ENCODE measurements at regions not wholly inside any gene's neighbourhood (a gene's known extent, or its start where the extent isn't known, plus 50 kb on each side); places are given as distances from the start of the nearest gene placed in this dataset.

DNA sequence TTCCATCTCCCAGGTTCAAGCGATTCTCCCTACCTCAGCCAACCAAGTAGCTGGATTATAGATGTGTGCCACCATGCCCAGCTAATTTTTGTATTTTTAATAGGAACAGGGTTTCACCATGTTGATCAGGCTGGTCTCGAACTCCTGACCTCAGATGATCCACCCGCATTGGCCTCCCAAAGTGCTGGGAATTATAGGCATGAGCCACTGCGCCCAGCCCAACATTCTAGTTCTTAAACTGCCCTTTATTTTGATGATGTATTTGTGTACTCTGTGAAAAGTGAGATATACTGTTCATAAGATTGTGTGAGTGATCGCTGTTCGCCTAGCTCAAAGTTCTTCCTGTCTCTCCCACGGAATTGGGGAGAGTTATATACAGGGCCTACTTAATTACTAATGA, 93.1 kb downstream of the HFE start:
- Histone ChIP-seq H3K4me2 (no peak overlapping the region), H3K79me2 (ENCODE audit: insufficient read depth) (0 out of 2 replicates have a peak, but pooled peaks cover under 1% of the 10 kb centered on the region), H2AFZ (ENCODE audit: low read depth) (no peak overlapping the region), H3K9me2 (no peaks in the 10 kb centered on the region), H3K27ac (ENCODE audit: low read depth in 2 of 2, low read length in 1 of 2) (no peak overlapping the region; a peak in 1 of 4 replicates), H3K4me3 (ENCODE audit: low read depth in 2 of 2, low read length in 1 of 2) (no peak overlapping the region), H3K4me1 (ENCODE audit: control insufficient read depth in 1 of 2, insufficient read depth in 2 of 2, low read depth in 1 of 2, low read length in 1 of 2) (peaks cover 0 to 6% of the 10 kb centered on the region in 2 experiments; a peak in 2 of 4 replicates), H3F3A (replicated peaks; ENCODE audit: insufficient read depth) (peaks cover 13% of the 10 kb centered on the region), H3K27me3 (ENCODE audit: insufficient read depth) (no peaks in the 10 kb centered on the region), H3K36me3 (replicated peaks in 1 of 2; ENCODE audit: control insufficient read depth in 1 of 2, insufficient read depth in 2 of 2, low read length in 1 of 2) (no peaks in the 10 kb centered on the region), H4K20me1 (ENCODE audit: insufficient read depth) (no peaks in the 10 kb centered on the region), H3K9me3 (no peaks in the 10 kb centered on the region), H3K9ac (no peak overlapping the region)
- POLR2A ChIA-PET, result interaction anchor here (0.7 to 1.9 kb wide), 3 partner anchors 8 to 56 kb away, joined by 4 to 9 read pairs (median 6); a partner anchor contains a TSS
- DNase-seq, result no peak
- CTCF ChIA-PET, result interaction anchor here (1.3 kb wide), 1 partner anchor 55 kb away, joined by 3 read pairs; no protein-coding TSS in a partner anchor
- WGBS (ENCODE audit: low lambda C conversion rate), result 93% methylated on average over 7 of the region's 7 CpGs
- no peak for TF ChIP-seq EZH2phosphoT487 (IDR thresholded peaks at IDR 0.05; ENCODE audit: borderline replicate concordance, low read depth)
- no peak for TF ChIP-seq RFX5 (IDR thresholded peaks at IDR 0.05; ENCODE audit: low read length)
- no peak for TF ChIP-seq SMC3 (IDR thresholded peaks at IDR 0.05; ENCODE audit: low read depth, low read length)
- TF ChIP-seq GATA2 (CRISPR knock-in tag; IDR thresholded peaks at IDR 0.05), result no peak
- TF ChIP-seq RAD21 (IDR thresholded peaks at IDR 0.05; ENCODE audit: low read length), result no peak
- no peak for TF ChIP-seq TAF1 (IDR thresholded peaks at IDR 0.05; ENCODE audit: borderline replicate concordance, low read depth, low read length)
- no peak for TF ChIP-seq PBX3 (IDR thresholded peaks at IDR 0.05)
- no peak for TF ChIP-seq NRF1 (IDR thresholded peaks at IDR 0.05; ENCODE audit: low read depth, low read length)
- TF ChIP-seq CTCF (IDR thresholded peaks at IDR 0.05), result no peak
- TF ChIP-seq CHD2 (IDR thresholded peaks at IDR 0.05; ENCODE audit: low read length, partially characterized antibody), result no peak
- no peak for TF ChIP-seq FOXJ3 (CRISPR knock-in tag; IDR thresholded peaks at IDR 0.05)
- TF ChIP-seq, protein P1, sequence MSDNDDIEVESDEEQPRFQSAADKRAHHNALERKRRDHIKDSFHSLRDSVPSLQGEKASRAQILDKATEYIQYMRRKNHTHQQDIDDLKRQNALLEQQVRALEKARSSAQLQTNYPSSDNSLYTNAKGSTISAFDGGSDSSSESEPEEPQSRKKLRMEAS (IDR thresholded peaks at IDR 0.05; ENCODE audit: low read depth), result no peak

GRCh38 chr6:26183237-26183580, 96.0 kb downstream of the HFE start:
- Histone ChIP-seq H3K9ac (peak overlapping the region; percentile 54; the same call in 1 of the 2 replicates), H3K9me3 (no peaks in the 10 kb centered on the region), H3K79me2 (ENCODE audit: insufficient read depth) (no peaks in the 10 kb centered on the region), H4K20me1 (ENCODE audit: insufficient read depth) (no peaks in the 10 kb centered on the region), H3K9me2 (no peaks in the 10 kb centered on the region), H3K4me2 (peak overlapping the region; percentile 81), H3K4me1 (ENCODE audit: control insufficient read depth in 1 of 2, insufficient read depth in 2 of 2, low read depth in 1 of 2, low read length in 1 of 2) (peaks cover 3 to 6% of the 10 kb centered on the region in 2 experiments; a peak in 2 of 4 replicates), H3F3A (replicated peaks; ENCODE audit: insufficient read depth) (peaks cover 28% of the 10 kb centered on the region), H3K27me3 (ENCODE audit: insufficient read depth) (no peaks in the 10 kb centered on the region), H3K27ac (ENCODE audit: low read depth in 2 of 2, low read length in 1 of 2) (peak overlapping the region; percentile 62 to 97), H3K36me3 (replicated peaks in 1 of 2; ENCODE audit: control insufficient read depth in 1 of 2, insufficient read depth in 2 of 2, low read length in 1 of 2) (no peaks in the 10 kb centered on the region), H3K4me3 (ENCODE audit: low read depth in 2 of 2, low read length in 1 of 2) (peak overlapping the region; percentile 49 to 56), H2AFZ (ENCODE audit: low read depth) (peak overlapping the region; percentile 86)
- POLR2A ChIA-PET, result interaction anchor here (0.8 to 9.1 kb wide), 28 partner anchors 10 to 1707 kb away, joined by 3 to 247 read pairs (median 7); partner anchors contain the start of gene HMGN4
- TF ChIP-seq SIN3A (IDR thresholded peaks at IDR 0.05; ENCODE audit: borderline replicate concordance, low read depth, low read length) (no peak), SMC3 (IDR thresholded peaks at IDR 0.05; ENCODE audit: low read depth, low read length) (no peak), RXRA (IDR thresholded peaks at IDR 0.05; ENCODE audit: borderline replicate concordance, low read depth) (no peak), FOXJ3 (CRISPR knock-in tag; IDR thresholded peaks at IDR 0.05) (no peak), MXI1 (IDR thresholded peaks at IDR 0.05; ENCODE audit: low read depth, low read length) (no peak), RCOR1 (IDR thresholded peaks at IDR 0.05; ENCODE audit: low read length) (no peak), PBX3 (IDR thresholded peaks at IDR 0.05) (no peak), NRF1 (IDR thresholded peaks at IDR 0.05; ENCODE audit: low read depth, low read length) (no peak), TCF12 (IDR thresholded peaks at IDR 0.05) (no peak), IRF3 (IDR thresholded peaks at IDR 0.05; ENCODE audit: low read depth, low read length) (no peak), NFIC (IDR thresholded peaks at IDR 0.05; ENCODE audit: borderline replicate concordance) (no peak), TAF1 (IDR thresholded peaks at IDR 0.05; ENCODE audit: borderline replicate concordance, low read depth, low read length) (no peak)
- CTCF ChIA-PET, result interaction anchor here (0.9 to 2.5 kb wide), 4 partner anchors 10 to 137 kb away, joined by 3 to 13 read pairs (median 5); no protein-coding TSS in a partner anchor
- WGBS (ENCODE audit: low lambda C conversion rate), result 8% methylated on average over 11 of the region's 11 CpGs
- DNase-seq, result no peak

All from SK-N-SH (cell line).